ACHN (cell line): ENCODE measurements at regions not wholly inside any gene's neighbourhood (a gene's known extent, or its start where the extent isn't known, plus 50 kb on each side); places are given as distances from the start of the nearest gene placed in this dataset.
"Not testable (repeated sequence)": the region's sequence is repeated elsewhere in the genome, so short reads cannot be mapped to it uniquely, and the experiment has no call there.

Experiments
- DNase-seq: peaks from one replicate; pipeline ENCODE4 v3.0.0-alpha.2; 2015
- in situ Hi-C: cut with HindIII; loops from 2 replicates; pipeline ENCODE4 v1.10.0; 2017; ENCODE audit warnings: low sequenced_read_pairs, low pct_ligation_motif_present, low pct_unique_long_range_greater_than_20kb

GRCh38 chr7:131066635-131067034, 261.0 kb upstream of the MKLN1 start:
- peak; percentile 24 for DNase-seq
- in situ Hi-C loops, result no loop called here

DNA sequence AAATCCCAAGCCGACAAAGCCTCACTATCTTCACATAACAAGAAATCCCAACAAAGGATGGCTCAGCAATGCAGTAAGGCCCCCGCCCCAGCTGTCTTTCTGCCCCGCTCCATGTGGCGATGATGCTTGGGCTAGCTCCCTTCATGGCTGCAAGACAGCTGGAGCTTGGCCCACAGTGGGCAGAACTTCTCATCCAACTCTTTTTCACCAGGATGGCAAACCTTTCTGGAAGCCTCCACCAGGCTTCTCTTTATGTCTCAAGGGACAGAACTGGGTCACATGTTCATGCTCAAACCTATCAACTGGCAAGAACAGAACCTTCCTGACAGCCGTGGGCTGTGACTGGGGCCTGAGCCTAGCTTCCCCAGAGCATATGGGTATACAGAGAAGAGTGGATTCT, 260.5 kb upstream of the MKLN1 start:
- DNase-seq, result no peak
- in situ Hi-C loops, result no loop called here

DNA sequence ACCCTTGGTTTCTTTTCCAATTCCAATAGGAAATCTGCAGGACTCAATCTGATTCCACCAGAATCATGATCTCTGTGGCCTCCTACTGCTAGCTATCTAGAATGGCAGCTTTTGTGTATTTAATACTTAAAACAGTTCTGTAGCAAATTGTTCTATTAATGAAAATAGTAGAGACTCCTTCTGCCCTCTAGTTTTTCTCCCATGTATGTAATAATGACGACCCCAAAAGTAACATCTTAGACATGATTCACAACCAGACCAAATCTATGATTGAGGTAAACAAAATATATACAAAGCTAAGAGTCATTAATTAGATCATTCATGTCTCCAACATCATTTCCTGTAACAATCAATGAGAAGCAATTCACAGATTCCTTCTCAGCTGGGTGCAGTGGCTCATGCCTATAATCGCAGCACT, 259.1 kb upstream of the MKLN1 start:
- DNase-seq, result peak; percentile 49
- in situ Hi-C loops, result no loop called here

DNA sequence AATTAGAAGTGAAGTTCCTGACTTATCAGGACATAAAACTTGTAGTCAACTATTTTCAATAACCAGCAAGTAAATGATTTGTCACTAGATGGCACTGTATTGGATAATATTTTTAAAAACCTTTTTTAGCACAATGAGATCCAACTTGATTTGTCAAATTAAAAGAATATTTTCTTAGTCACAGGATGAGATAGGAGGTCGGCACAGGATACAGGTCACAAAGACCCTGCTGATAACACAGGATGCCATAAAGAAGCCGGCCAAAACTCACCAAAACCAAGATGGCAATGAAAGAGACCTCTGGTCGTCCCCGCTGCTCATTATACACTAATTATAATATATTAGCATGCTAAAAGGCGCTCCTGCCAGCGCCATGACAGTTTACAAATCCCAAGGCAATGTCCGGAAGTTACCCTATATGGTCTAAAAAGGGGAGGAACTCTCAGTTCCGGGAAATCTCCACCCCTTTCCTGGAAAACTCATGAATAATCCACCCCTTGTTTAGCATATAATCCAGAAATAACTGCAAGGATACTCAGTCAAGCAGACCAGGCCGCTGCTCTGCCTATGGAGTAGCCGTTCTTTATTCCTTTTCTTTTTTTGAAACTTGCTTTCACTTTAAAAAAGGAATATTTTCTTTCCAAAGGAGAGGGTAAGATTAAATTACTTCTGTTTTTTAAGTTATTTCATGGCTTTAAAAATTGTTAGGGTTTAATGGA, 255.7 kb upstream of the MKLN1 start:
- peak; percentile 97 for DNase-seq
- in situ Hi-C loops, result no loop called here

DNA sequence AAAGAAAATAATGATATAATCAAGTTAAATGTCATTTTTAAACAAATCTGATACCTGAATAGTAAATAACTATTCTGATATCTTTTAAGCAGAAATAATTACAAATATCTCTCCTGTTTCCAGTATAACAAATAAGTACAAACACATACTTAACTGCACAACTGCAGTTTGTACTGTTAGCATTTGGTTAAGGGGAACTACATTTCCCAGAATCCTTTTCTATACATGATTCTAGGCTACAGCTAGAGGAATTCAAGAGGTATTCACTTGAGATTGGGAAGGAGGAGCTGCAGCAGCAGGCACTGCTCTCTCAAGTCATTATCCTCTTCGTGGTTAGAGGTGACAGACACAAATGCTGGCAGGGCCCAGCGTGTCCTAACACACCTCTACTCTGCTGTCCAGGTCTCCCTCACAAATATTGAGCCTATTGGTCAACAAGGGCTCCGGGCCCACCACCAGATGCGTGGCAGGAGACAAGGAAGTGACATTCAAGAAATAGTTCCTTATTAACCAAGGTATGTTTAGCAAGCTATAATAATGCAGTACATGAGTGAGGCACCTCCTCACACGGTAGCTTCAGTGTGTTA, 255.1 kb upstream of the MKLN1 start:
- peak; percentile 84 for DNase-seq

GRCh38 chr7:131074043-131074442, 253.6 kb upstream of the MKLN1 start:
- no peak for DNase-seq

More for the DNA sequence above, 255.1 kb upstream of the MKLN1 start:
- in situ Hi-C loops, result no loop called here

DNA sequence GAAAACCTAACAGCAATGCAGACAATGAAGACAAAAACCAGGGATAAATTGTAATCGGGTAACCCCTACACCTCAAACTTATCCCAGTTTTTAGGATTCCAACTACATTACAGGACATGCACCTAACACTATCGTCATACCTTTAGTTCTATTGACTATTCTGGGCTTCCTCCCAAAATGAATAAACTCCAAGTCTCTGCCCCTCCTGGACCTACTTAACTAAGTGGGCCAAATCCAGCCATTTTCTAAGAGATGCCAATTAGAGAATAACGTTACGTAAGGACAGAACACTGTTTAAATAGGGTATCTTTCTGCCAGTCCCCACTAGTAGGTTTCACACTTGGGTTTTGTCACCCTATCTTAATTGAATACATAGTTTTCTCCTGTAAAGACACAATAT, 253.1 kb upstream of the MKLN1 start:
- no peak for DNase-seq
- in situ Hi-C loops, result no loop called here

More at GRCh38 chr7:131074043-131074442, 253.6 kb upstream of the MKLN1 start:
- in situ Hi-C loops, result no loop called here

DNA sequence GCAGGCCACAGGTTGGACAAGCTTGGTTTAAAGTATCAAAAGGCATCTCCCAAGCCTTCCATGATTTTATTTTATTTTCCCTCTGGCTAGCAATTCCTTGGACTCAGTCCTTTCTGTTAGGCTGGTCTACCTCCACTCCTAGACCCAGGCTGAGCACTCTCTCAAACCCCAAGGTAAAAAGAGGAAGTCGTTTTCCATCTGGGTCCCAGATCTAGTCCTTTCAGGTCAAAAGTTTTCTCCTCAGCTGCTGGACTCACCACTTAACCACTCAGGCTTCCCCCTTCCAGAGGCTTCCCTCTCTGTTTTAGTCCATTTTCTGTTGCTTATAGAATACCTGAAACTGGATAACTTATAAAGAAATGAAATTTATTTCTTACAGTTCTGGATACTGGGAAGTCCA, 252.3 kb upstream of the MKLN1 start:
- in situ Hi-C loops, result loop anchor here (25.0 kb wide), 1 partner anchor 362 kb away; no protein-coding TSS in a partner anchor
- DNase-seq, result no peak

DNA sequence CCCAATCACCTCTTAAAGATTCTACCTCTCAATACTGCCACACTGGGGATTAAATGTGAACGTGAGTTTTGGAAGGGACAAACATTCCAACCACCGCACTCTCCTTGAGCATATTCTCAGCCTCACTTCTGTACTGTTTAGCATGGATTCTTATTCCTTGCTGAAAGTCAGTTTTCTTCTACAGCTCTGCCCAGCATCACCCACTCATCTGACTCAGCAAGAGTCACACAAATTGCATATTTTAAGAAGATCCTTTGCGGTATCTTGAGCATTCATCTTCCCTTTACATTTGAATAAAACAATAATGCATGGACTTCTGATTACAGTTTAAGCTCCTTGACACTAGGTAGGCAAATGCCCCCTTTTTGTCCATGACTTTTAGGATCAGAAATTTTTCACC, 251.6 kb upstream of the MKLN1 start:
- in situ Hi-C loops, result loop anchor here (25.0 kb wide), 1 partner anchor 361 kb away; no protein-coding TSS in a partner anchor
- no peak for DNase-seq

- no peak for DNase-seq
- in situ Hi-C loops, result loop anchor here (25.0 kb wide), 1 partner anchor 361 kb away; no protein-coding TSS in a partner anchor
Measured at GRCh38 chr7:131076711-131077181, 250.9 kb upstream of the MKLN1 start.

DNA sequence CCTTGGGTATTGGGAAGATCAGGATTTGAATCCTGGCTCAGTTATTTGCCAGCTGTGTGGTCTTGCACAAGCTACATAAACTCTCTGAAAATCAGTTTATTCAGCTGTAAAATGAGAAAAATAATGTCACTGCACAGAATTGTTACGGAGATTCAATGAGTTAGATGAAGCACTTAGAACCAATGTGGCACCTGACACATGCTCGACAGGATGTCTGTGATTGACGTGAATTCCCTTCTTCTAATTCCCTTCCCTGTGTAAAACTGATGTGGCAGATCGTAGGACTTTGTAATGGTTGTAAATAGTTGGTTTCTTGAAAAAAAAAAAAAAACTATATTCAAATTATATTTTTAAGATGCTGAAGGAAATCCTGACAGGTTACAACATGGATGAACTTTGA, 249.9 kb upstream of the MKLN1 start:
- in situ Hi-C loops, result loop anchor here (25.0 kb wide), 1 partner anchor 360 kb away; no protein-coding TSS in a partner anchor
- no peak for DNase-seq

- no peak for DNase-seq
- in situ Hi-C loops, result loop anchor here (25.0 kb wide), 1 partner anchor 357 kb away; no protein-coding TSS in a partner anchor
Measured at GRCh38 chr7:131080754-131081153, 246.9 kb upstream of the MKLN1 start.

DNA sequence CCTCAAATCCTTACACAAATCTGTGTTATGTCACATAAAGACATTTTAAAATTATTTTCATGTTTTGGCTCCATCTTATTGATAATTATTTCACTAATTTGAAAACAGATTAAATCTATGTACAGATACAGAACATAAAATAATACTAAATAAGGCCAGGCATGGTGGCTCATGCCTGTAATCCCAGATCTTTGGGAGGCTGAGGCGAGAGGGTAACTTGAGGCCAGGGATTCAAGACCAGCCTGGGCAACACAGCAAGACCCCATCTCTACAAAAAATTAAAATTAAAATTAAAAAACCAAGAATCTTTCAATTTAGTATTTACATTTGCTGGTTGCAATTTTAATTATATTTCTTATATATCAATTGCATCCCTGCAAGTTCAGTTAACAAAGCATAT, 246.4 kb upstream of the MKLN1 start:
- DNase-seq, result no peak

GRCh38 chr7:131083781-131084180, 243.9 kb upstream of the MKLN1 start:
- DNase-seq, result no peak
- in situ Hi-C loops, result loop anchor here (25.0 kb wide), 1 partner anchor 354 kb away; no protein-coding TSS in a partner anchor

More for the DNA sequence above, 246.4 kb upstream of the MKLN1 start:
- in situ Hi-C loops, result loop anchor here (25.0 kb wide), 1 partner anchor 356 kb away; no protein-coding TSS in a partner anchor

DNA sequence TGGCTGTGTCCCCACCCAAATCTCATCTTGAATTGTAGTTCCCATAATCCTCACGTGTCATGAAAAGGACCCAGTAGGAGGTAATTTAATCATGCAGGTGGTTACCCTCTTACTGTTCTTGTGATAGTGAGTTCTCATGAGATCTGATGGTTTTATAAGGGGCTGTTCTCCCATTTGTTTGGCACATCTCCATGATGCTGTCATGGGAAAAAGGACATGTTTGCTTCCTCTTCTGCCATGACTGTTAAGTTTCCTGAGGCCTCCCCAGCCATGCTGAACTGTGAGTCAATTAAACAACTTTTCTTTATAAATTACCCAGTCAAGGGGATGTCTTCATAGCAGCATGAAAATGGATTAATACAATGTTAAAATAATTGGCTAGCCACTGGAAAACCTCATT, 243.3 kb upstream of the MKLN1 start:
- not testable (repeated sequence) for DNase-seq
- in situ Hi-C loops, result loop anchor here (25.0 kb wide), 1 partner anchor 353 kb away; no protein-coding TSS in a partner anchor

- no peak for DNase-seq
- in situ Hi-C loops, result loop anchor here (25.0 kb wide), 1 partner anchor 349 kb away; no protein-coding TSS in a partner anchor
Measured at GRCh38 chr7:131087756-131088658, 239.7 kb upstream of the MKLN1 start.

- no peak for DNase-seq
- in situ Hi-C loops, result loop anchor here (25.0 kb wide), 1 partner anchor 347 kb away; no protein-coding TSS in a partner anchor
Measured at GRCh38 chr7:131090188-131090587, 237.5 kb upstream of the MKLN1 start.

DNA sequence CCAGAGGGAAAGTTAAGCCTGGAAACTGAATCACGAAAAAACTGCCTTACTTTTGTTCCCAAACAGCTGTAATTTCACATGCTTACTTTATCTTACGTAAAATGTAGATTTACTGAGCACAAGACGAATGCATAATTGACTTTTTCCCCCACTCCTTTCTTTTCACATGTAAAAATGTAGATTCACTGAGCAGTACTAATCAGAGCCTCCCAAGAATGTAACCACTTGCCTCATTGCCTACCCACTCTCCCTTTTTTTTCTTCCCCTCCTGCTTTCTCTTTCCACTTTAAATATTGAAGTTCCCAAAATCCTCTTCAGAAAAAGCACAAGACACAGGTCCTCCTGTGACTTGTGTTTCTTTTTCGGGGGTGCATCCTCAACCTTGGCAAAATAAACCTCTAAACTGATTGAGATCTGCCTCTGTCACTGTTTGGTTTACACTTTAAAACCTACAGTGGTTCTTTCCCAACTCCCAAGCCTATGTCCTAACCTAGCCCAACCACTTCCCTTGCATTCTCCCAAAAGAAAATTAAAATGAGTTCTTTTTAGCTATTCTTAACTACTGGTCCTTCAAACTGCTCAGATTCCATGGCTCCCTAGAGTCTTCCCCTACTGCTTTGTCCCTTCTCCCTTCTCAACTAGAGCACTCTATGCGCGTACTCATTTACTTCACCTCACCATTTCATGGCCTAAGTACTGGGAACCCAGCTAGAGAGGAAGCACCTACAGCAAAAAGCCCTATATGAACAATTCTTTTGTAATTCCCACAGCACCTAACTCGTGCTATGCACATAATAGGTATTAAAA, 236.6 kb upstream of the MKLN1 start:
- DNase-seq, result no peak
- in situ Hi-C loops, result loop anchor here (25.0 kb wide), 1 partner anchor 346 kb away; no protein-coding TSS in a partner anchor
